Erythroblast (primary cell): ENCODE measurements at regions not wholly inside any gene's neighbourhood (a gene's known extent, or its start where the extent isn't known, plus 50 kb on each side); places are given as distances from the start of the nearest gene placed in this dataset.
A peak's percentile ranks its signal among the peaks of the same experiment; 100 is the strongest.
"Not testable (repeated sequence)": the region's sequence is repeated elsewhere in the genome, so short reads cannot be mapped to it uniquely, and the experiment has no call there.

Source experiments
- DNase-seq, 2 experiments: peaks; one replicate each; lab custom pipeline; 2025; lab: John Stamatoyannopoulos, UW
- GATA1 ChIP-seq: IDR thresholded peaks from 2 replicates; pipeline ENCODE4 v1.6.1; 2011; ENCODE audit warnings: low read depth, mild to moderate bottlenecking, control low read depth, low read length, moderate library complexity
- POLR2A ChIP-seq: IDR thresholded peaks from 2 replicates; pipeline ENCODE4 v1.6.1; 2011; ENCODE audit warnings: mild to moderate bottlenecking, low read length

- TF ChIP-seq POLR2A (no peak), GATA1 (no peak)
- DNase-seq, result no peak
These were observed 280.0 kb downstream of the REEP3 start for GRCh38 chr10:63801166-63801565.

DNA sequence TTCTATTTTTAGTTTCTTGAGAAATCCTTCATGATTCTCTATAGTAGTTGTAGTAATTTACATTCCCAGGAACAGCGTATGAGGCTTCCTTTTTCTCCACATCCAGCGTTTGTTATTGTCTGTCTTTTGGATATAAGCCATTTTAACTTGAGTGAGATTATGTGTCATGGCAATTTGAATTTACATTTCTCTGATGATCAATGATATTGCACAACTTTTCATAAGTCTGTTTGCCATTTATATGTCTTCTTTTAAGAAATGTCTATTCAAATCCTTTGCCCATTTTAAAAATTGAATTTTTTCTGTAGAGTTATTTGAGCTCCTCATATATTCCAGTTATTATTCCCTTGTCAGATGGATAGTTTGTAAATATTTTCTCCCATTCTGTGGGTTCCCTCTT is 285.1 kb downstream of the REEP3 start:
- DNase-seq, result no peak
- TF ChIP-seq POLR2A, result no peak
- TF ChIP-seq GATA1, result no peak

- DNase-seq, result no peak
- TF ChIP-seq GATA1, result no peak
- no peak for TF ChIP-seq POLR2A
These were observed 291.3 kb downstream of the REEP3 start for GRCh38 chr10:63812501-63812900.

- DNase-seq, result peak; percentile 15 to 55
- TF ChIP-seq GATA1 (no peak), POLR2A (no peak)
These were observed 298.6 kb downstream of the REEP3 start for GRCh38 chr10:63819753-63820329.

DNA sequence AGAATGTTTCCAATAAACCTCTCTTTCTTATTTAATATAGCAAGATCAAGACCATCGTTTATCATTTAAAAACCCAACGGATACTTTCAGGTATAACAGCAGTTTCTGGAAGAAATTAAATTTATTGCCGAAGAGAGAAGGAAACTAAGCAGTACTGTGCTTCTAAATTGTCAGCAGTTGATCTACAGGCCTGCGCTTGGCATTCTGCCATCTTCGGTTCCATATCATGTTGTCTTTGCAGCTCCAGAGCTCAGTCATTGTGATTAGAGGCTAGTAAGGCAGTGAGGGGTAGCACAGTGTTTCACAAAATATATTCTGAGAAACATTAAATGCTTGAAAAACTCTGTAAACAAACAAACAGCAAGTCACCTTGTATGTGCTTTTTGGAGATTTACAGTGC is 301.3 kb downstream of the REEP3 start:
- peak; percentile 4 to 25 for DNase-seq
- TF ChIP-seq GATA1 (no peak), POLR2A (no peak)

GRCh38 chr10:63825111-63825510 is 303.9 kb downstream of the REEP3 start:
- no peak for TF ChIP-seq GATA1
- no peak for TF ChIP-seq POLR2A
- no peak for DNase-seq

DNA sequence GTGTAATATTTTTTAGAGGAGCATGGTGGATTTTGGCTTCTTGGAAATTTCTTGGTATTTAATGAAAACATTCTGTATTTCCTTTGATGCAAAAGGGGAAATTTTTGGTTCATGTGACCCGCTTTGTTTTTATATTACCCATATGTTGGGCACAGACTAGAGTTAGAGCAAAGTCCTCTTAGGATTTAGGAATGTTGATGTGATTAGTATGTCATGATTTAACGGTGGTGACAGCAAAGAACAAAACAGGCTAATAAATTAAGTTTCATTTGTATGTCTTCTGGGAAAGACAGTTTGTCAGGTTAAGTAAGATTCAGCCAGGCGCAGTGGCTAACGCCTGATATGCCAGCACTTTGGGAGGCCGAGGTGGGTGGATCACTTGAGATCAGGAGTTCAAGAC is 304.6 kb downstream of the REEP3 start:
- DNase-seq, result no peak
- no peak for TF ChIP-seq GATA1
- no peak for TF ChIP-seq POLR2A

GRCh38 chr10:63827018-63827417 is 305.8 kb downstream of the REEP3 start:
- DNase-seq, result not testable (repeated sequence)

- TF ChIP-seq POLR2A (no peak), GATA1 (no peak)
These were observed 307.8 kb downstream of the REEP3 start for GRCh38 chr10:63829020-63829419.

GRCh38 chr10:63829573-63830149 is 308.5 kb downstream of the REEP3 start:
- no peak for DNase-seq
- TF ChIP-seq GATA1, result no peak
- TF ChIP-seq POLR2A, result no peak

More at GRCh38 chr10:63829020-63829419, 307.8 kb downstream of the REEP3 start:
- no peak for DNase-seq

DNA sequence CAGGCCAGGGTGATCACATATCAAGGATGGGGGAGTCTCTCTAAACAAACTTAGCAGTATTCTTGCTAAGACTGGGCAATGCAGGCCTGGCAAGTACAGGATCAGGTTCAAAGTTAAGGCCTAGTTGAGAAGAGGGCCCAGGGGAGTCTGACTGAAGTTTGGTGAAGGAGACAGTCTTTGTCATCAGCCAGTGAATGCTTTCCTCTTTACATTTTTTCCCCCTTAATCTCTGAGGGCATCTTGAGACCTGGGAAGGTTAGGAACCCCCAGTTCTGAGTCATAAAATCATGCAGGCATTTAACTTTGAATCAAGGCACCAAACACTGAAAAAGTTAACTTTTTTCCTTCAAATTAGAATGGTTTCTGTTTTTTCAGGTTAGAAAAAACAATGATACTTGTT is 311.5 kb downstream of the REEP3 start:
- no peak for DNase-seq

GRCh38 chr10:63833411-63834060 is 312.3 kb downstream of the REEP3 start:
- no peak for DNase-seq

More for the DNA sequence above, 311.5 kb downstream of the REEP3 start:
- TF ChIP-seq GATA1 (no peak), POLR2A (no peak)

GRCh38 chr10:63836666-63837442 is 315.7 kb downstream of the REEP3 start:
- DNase-seq, result peak; percentile 25 to 32
- TF ChIP-seq POLR2A, result no peak
- no peak for TF ChIP-seq GATA1

More at GRCh38 chr10:63833411-63834060, 312.3 kb downstream of the REEP3 start:
- no peak for TF ChIP-seq GATA1
- no peak for TF ChIP-seq POLR2A

- no peak for TF ChIP-seq POLR2A
- TF ChIP-seq GATA1, result no peak
- no peak for DNase-seq
These were observed 320.6 kb downstream of the REEP3 start for GRCh38 chr10:63841761-63842160.
